Suprapubic skin (tissue), 4 donors: ENCODE measurements at regions not wholly inside any gene's neighbourhood (a gene's known extent, or its start where the extent isn't known, plus 50 kb on each side); places are given as distances from the start of the nearest gene placed in this dataset.

Experiments
- EP300 ChIP-seq: sonication (generic); formaldehyde crosslinking; IDR thresholded peaks from one replicate; pipeline ENCODE4 v1.6.1; 2017; ENCODE audit warnings: antibody characterized with exemption
- POLR2A ChIP-seq, 2 donors: fragments of 450-650 bp; IDR thresholded peaks; one replicate each; pipeline ENCODE4 v1.6.1; 2017; ENCODE audit warnings: antibody characterized with exemption in 2 of 2, mild to moderate bottlenecking in 2 of 2, moderate library complexity in 2 of 2
- POLR2AphosphoS5 ChIP-seq, 3 donors: sonication (generic); formaldehyde crosslinking; IDR thresholded peaks; one replicate each; pipeline ENCODE4 v1.6.1; 2017; ENCODE audit warnings: antibody characterized with exemption in 3 of 3
- TF ChIP-seq, protein P1 (sequence below), 2 donors: fragments of 200-600 bp in 1 of 2; fragments of 450-650 bp in 1 of 2; sonication (generic) in 1 of 2; IDR thresholded peaks; one replicate each; pipeline ENCODE4 v1.5.1; 2016 to 2019; ENCODE audit warnings: antibody characterized with exemption in 2 of 2, mild to moderate bottlenecking in 1 of 2, moderate library complexity in 1 of 2

DNA sequence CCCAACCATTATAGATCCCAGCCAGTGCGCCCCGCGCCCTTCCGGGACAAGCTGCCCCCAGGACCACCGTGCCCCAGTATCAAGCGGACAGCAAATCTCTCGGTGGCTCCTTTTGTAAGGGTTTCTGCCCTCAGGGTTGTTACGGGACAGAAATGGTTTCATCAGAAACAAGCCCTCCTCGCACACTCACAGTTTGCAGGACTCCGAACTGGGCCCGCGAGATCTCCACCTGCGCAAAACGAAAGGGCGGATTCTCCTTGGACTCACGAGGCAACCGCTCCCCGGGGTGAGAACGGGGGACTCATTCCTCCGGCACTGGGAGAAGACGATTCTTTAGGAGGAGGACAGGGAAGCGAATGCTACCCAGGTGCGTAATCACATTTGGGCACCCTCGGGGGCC, 51.1 kb upstream of the H6PD start:
- TF ChIP-seq EP300 (no peak), POLR2A (IDR thresholded peaks at IDR 0.05) (no peak), POLR2AphosphoS5 (IDR thresholded peaks at IDR 0.05) (no peak)
- TF ChIP-seq, protein P1, sequence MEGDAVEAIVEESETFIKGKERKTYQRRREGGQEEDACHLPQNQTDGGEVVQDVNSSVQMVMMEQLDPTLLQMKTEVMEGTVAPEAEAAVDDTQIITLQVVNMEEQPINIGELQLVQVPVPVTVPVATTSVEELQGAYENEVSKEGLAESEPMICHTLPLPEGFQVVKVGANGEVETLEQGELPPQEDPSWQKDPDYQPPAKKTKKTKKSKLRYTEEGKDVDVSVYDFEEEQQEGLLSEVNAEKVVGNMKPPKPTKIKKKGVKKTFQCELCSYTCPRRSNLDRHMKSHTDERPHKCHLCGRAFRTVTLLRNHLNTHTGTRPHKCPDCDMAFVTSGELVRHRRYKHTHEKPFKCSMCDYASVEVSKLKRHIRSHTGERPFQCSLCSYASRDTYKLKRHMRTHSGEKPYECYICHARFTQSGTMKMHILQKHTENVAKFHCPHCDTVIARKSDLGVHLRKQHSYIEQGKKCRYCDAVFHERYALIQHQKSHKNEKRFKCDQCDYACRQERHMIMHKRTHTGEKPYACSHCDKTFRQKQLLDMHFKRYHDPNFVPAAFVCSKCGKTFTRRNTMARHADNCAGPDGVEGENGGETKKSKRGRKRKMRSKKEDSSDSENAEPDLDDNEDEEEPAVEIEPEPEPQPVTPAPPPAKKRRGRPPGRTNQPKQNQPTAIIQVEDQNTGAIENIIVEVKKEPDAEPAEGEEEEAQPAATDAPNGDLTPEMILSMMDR (IDR thresholded peaks at IDR 0.05) = no peak
